Left ventricle myocardium inferior (tissue), 1 donor: ENCODE measurements at regions not wholly inside any gene's neighbourhood (a gene's known extent, or its start where the extent isn't known, plus 50 kb on each side); places are given as distances from the start of the nearest gene placed in this dataset.

Experiments
- DNase-seq: peaks from one replicate; pipeline ENCODE4 v3.0.0-alpha.2; 2020
- H3K27ac ChIP-seq: fragments of 200-600 bp; replicated peaks from 2 replicates; pipeline ENCODE4 v1.8.0; 2021
- H3K27me3 ChIP-seq: fragments of 200-600 bp; 2 replicates; pipeline ENCODE4 v1.8.0; 2021; ENCODE audit warnings: low read depth
- H3K36me3 ChIP-seq: fragments of 200-600 bp; 2 replicates; pipeline ENCODE4 v1.8.0; 2021
- H3K4me1 ChIP-seq: fragments of 200-600 bp; 2 replicates; pipeline ENCODE4 v1.8.0; 2021
- H3K4me3 ChIP-seq: fragments of 200-600 bp; 2 replicates; pipeline ENCODE4 v1.8.0; 2021; ENCODE audit warnings: mild to moderate bottlenecking, moderate library complexity
- H3K9me3 ChIP-seq: fragments of 200-600 bp; replicated peaks from 2 replicates; pipeline ENCODE4 v1.8.0; 2021
- CTCF ChIP-seq: fragments of 200-600 bp; IDR thresholded peaks from 2 replicates; pipeline ENCODE4 v1.8.0; 2021; ENCODE audit warnings: antibody characterized with exemption, mild to moderate bottlenecking, borderline replicate concordance
- intact Hi-C: fragments of 100-400 bp; cut with micrococcal nuclease; formaldehyde crosslinking; loops from one replicate; pipeline ENCODE4 v1.11.0; 2022
- donor health status: DM: no; HTN: yes; CAD: no; lungs with severe emphysema.

- DNase-seq = no peak
- Histone ChIP-seq H3K36me3 (no peaks in the 10 kb centered on the region), H3K27me3 (peaks cover 92% of the 10 kb centered on the region), H3K9me3 (no peaks in the 10 kb centered on the region), H3K27ac (no peak overlapping the region), H3K4me3 (no peak overlapping the region), H3K4me1 (peaks cover 9% of the 10 kb centered on the region)
- intact Hi-C loops = no loop called here
- no peak for TF ChIP-seq CTCF
These were observed 55.6 kb upstream of the LBX1 start for GRCh38 chr10:101284744-101285463.

- Histone ChIP-seq H3K36me3 (no peaks in the 10 kb centered on the region), H3K27ac (no peak overlapping the region), H3K4me1 (peaks cover 9% of the 10 kb centered on the region), H3K9me3 (no peaks in the 10 kb centered on the region), H3K27me3 (peaks cover 95% of the 10 kb centered on the region), H3K4me3 (no peak overlapping the region)
- TF ChIP-seq CTCF = no peak
- intact Hi-C loops = no loop called here
- DNase-seq = no peak
These were observed 56.3 kb upstream of the LBX1 start for GRCh38 chr10:101285519-101286070.

GRCh38 chr10:101286248-101287046 lies 57.2 kb upstream of the LBX1 start:
- Histone ChIP-seq H3K27ac (no peak overlapping the region), H3K4me1 (peaks cover 14% of the 10 kb centered on the region), H3K4me3 (no peak overlapping the region), H3K27me3 (peaks cover 95% of the 10 kb centered on the region), H3K9me3 (no peaks in the 10 kb centered on the region), H3K36me3 (no peaks in the 10 kb centered on the region)
- intact Hi-C loops = no loop called here
- no peak for DNase-seq
- TF ChIP-seq CTCF = no peak

- no peak overlapping the region for H3K4me3 ChIP-seq
- no peak overlapping the region for H3K27ac ChIP-seq
- no peak for DNase-seq
- H3K4me1 ChIP-seq = peaks cover 23% of the 10 kb centered on the region
- peaks cover 96% of the 10 kb centered on the region for H3K27me3 ChIP-seq
- intact Hi-C loops = no loop called here
- H3K9me3 ChIP-seq = no peaks in the 10 kb centered on the region
- H3K36me3 ChIP-seq = no peaks in the 10 kb centered on the region
- no peak for TF ChIP-seq CTCF
These were observed 58.1 kb upstream of the LBX1 start for GRCh38 chr10:101287183-101287996.

GRCh38 chr10:101287997-101288635 lies 58.9 kb upstream of the LBX1 start:
- intact Hi-C loops = no loop called here
- peak; percentile 22 for TF ChIP-seq CTCF
- H3K27me3 ChIP-seq = peaks cover 96% of the 10 kb centered on the region

More at GRCh38 chr10:101287997-101288635, 58.9 kb upstream of the LBX1 start:
- Histone ChIP-seq H3K27ac (no peak overlapping the region), H3K4me1 (peaks cover 31% of the 10 kb centered on the region), H3K36me3 (no peaks in the 10 kb centered on the region), H3K9me3 (no peaks in the 10 kb centered on the region), H3K4me3 (no peak overlapping the region)
- DNase-seq = no peak
